Upper lobe of left lung (tissue), 6 donors: ENCODE measurements at regions not wholly inside any gene's neighbourhood (a gene's known extent, or its start where the extent isn't known, plus 50 kb on each side); places are given as distances from the start of the nearest gene placed in this dataset.

Source experiments
- ATAC-seq, 2 donors: fragments of 200-7000 bp; cut with Tn5 transposase; one replicate each; pipeline ENCODE4 v1.9.1; 2022; ENCODE audit warnings: mild to moderate bottlenecking in 2 of 2, moderate library complexity in 2 of 2; ENCODE audit not compliant: low FRiP score in 2 of 2
- DNase-seq, 2 donors: peaks; one replicate each; pipeline ENCODE4 v3.0.0-alpha.2; 2019 to 2020
- H3K27ac ChIP-seq, 4 donors: fragments of 200-600 bp; sonication (generic); one replicate each; pipeline ENCODE4 v1.5.1; 2016 to 2019
- H3K27me3 ChIP-seq, 4 donors: fragments of 200-600 bp; sonication (generic); one replicate each; pipeline ENCODE4 v1.5.1; 2017 to 2019
- H3K36me3 ChIP-seq, 4 donors: fragments of 200-600 bp; sonication (generic); one replicate each; pipeline ENCODE4 v1.5.1; 2016 to 2019
- H3K4me1 ChIP-seq, 4 donors: fragments of 200-600 bp; sonication (generic); one replicate each; pipeline ENCODE4 v1.5.1; 2018 to 2019
- H3K4me3 ChIP-seq, 4 donors: fragments of 200-600 bp; sonication (generic); one replicate each; pipeline ENCODE4 v1.5.1; 2017 to 2019; ENCODE audit warnings: mild to moderate bottlenecking in 2 of 4, moderate library complexity in 1 of 4
- H3K9me3 ChIP-seq, 4 donors: fragments of 200-600 bp; sonication (generic); one replicate each; pipeline ENCODE4 v1.5.1; 2018 to 2019
- EP300 ChIP-seq, 4 donors: sonication (generic); formaldehyde crosslinking; IDR thresholded peaks; one replicate each; pipeline ENCODE4 v1.5.1; 2017; ENCODE audit warnings: antibody characterized with exemption in 4 of 4, control low read depth in 2 of 4
- POLR2A ChIP-seq, 4 donors: fragments of 450-650 bp; IDR thresholded peaks; one replicate each; pipeline ENCODE4 v1.5.1; 2016 to 2017; ENCODE audit warnings: antibody characterized with exemption in 4 of 4, mild to moderate bottlenecking in 2 of 4
- POLR2AphosphoS5 ChIP-seq, 2 donors: sonication (generic); formaldehyde crosslinking; IDR thresholded peaks; one replicate each; pipeline ENCODE4 v1.5.1; 2017; ENCODE audit warnings: antibody characterized with exemption in 2 of 2
- WGBS, 2 donors: methylation state at CpG; one replicate each; pipeline ENCODE4 v1.1.5; 2017 to 2018; 5-methylcytosine and 5-hydroxymethylcytosine counted together
- TF ChIP-seq, protein P1 (sequence below), 6 experiments: fragments of 450-650 bp in 4 of 6; fragments of 200-600 bp in 2 of 6; sonication (generic) in 2 of 6; IDR thresholded peaks; one replicate each; pipeline ENCODE4 v1.5.1; 2016 to 2019; ENCODE audit warnings: antibody characterized with exemption in 6 of 6
- donor health status: DM: no; HTN: no; CAD: no; lungs with moderate emphysema.
- donor health status: DM: no; HTN: yes; CAD: no; lungs with severe emphysema.

DNA sequence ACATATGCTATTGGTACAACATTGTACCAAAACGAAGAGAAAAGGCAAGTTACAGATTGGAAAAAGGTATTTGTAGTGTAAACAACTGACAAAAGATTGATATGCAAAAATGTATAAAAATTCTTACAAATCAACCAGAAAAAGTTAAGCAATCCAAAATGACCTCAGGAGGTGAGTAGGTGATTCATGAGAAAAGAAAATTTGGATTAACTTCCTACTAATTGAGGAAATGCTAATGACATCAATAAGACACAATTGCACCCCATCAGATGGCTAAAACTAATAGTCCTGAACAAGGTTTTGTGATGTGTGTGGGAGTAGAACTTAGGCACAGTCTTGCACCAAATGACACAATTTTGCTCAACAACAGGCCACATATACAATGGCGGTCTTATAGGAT lies 129.3 kb downstream of the COPS8 start:
- DNase-seq (no peak), ATAC-seq (no peak)
- Histone ChIP-seq H3K9me3 (no peaks in the 10 kb centered on the region), H3K27me3 (no peaks in the 10 kb centered on the region), H3K4me3 (no peak overlapping the region), H3K4me1 (peaks cover 0 to 3% (median 0%) of the 10 kb centered on the region in 4 donors), H3K27ac (no peak overlapping the region), H3K36me3 (no peaks in the 10 kb centered on the region)
- no peak for TF ChIP-seq POLR2A (IDR thresholded peaks at IDR 0.05)
- TF ChIP-seq, protein P1, sequence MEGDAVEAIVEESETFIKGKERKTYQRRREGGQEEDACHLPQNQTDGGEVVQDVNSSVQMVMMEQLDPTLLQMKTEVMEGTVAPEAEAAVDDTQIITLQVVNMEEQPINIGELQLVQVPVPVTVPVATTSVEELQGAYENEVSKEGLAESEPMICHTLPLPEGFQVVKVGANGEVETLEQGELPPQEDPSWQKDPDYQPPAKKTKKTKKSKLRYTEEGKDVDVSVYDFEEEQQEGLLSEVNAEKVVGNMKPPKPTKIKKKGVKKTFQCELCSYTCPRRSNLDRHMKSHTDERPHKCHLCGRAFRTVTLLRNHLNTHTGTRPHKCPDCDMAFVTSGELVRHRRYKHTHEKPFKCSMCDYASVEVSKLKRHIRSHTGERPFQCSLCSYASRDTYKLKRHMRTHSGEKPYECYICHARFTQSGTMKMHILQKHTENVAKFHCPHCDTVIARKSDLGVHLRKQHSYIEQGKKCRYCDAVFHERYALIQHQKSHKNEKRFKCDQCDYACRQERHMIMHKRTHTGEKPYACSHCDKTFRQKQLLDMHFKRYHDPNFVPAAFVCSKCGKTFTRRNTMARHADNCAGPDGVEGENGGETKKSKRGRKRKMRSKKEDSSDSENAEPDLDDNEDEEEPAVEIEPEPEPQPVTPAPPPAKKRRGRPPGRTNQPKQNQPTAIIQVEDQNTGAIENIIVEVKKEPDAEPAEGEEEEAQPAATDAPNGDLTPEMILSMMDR (IDR thresholded peaks at IDR 0.05), result no peak
- no peak for TF ChIP-seq EP300 (IDR thresholded peaks at IDR 0.05)
- TF ChIP-seq POLR2AphosphoS5 (IDR thresholded peaks at IDR 0.05), result no peak
- 83 to 86% methylated on average over 2 of the region's 2 CpGs for WGBS, 2 donors

DNA sequence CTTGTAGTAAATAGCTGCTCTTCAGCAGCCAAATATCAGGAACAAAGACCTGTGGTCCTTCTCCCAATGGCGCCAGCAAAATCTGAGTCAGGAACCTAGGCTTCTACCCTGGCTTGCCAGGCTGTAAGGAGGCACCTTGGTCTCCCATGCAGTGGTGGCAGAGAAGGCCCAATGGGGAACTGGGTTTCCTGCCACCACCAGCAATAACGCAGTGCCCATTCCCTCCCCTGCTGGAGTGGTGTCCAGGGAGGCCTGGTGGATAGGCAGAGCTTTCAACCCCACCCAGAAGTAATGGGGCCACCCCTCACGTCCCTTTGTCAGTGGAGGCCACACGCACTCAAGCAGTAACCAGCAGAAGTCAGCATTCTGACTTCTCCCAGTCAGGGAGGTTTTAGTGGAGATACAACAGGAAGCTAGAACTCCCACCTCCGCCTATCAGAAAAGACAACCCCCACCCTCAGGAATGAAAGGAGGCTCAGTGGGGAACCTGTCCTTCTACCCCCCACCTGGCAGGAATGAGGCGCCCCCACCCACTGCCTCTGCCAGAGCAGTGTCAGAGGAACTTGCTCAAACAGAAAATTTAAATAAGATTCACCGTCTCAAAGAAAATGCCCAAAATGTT lies 132.4 kb downstream of the COPS8 start:
- Histone ChIP-seq H3K4me1 (peaks cover 0 to 3% (median 0%) of the 10 kb centered on the region in 4 donors), H3K4me3 (no peak overlapping the region), H3K9me3 (no peaks in the 10 kb centered on the region), H3K27ac (peak overlapping the region in 1 of 4 donors; percentile 28), H3K36me3 (no peaks in the 10 kb centered on the region), H3K27me3 (no peaks in the 10 kb centered on the region)
- WGBS, 2 donors, result 73 to 76% methylated on average over 6 to 7 of the region's 7 CpGs
- DNase-seq (no peak), ATAC-seq (peak in 1 of 2 donors; percentile 26)
- TF ChIP-seq POLR2AphosphoS5 (IDR thresholded peaks at IDR 0.05) (no peak), EP300 (IDR thresholded peaks at IDR 0.05) (no peak), POLR2A (IDR thresholded peaks at IDR 0.05) (no peak)
- TF ChIP-seq, protein P1 (IDR thresholded peaks at IDR 0.05), result no peak

DNA sequence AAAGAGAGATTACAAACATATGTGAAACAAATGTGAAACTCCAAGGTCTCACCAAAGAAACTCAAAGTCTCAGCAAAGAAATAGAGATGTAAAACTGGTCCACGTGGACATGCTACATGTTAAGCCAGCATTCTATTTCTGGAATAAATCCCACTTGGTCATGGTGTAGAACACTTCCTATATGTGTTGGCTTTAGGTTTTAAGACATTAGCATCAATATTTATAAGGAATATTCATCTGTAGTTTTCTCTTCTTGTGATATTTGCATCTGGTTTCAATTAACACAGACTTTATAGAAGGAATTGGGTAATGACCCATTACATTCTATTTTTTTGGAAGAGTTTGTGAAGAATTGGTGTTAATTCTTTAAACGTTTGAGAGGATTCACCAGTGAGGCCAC lies 133.1 kb downstream of the COPS8 start:
- no peaks in the 10 kb centered on the region for H3K27me3 ChIP-seq
- 75 to 79% methylated on average over 2 of the region's 2 CpGs for WGBS, 2 donors
- H3K9me3 ChIP-seq, result no peaks in the 10 kb centered on the region
- no peak for TF ChIP-seq POLR2AphosphoS5 (IDR thresholded peaks at IDR 0.05)
- TF ChIP-seq, protein P1 (IDR thresholded peaks at IDR 0.05), result no peak
- TF ChIP-seq EP300 (IDR thresholded peaks at IDR 0.05), result no peak
- no peak for TF ChIP-seq POLR2A (IDR thresholded peaks at IDR 0.05)
- ATAC-seq, result no peak
- peak overlapping the region in 1 of 4 donors; percentile 34 for H3K27ac ChIP-seq
- no peak overlapping the region for H3K4me3 ChIP-seq
- peaks cover 0 to 3% (median 0%) of the 10 kb centered on the region in 4 donors for H3K4me1 ChIP-seq
- no peak for DNase-seq
- H3K36me3 ChIP-seq, result no peaks in the 10 kb centered on the region

DNA sequence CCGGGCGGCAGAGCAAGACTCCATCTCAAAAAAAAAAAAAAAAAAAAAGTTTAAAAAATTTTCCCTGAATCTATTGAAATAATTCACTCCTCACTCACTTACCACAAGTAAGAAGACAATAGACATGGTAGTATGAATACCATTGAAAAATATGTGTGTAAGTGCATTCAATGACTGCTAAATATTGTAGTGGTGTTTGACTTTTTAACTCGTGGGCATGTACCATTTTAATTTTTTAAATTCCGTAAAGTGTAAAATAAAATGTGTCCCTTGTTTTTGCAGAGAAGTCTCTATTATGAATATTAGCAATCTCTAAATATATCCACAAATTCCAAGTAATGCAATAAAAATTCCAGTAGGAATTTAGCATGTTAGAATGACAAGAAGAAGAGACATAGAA lies 134.1 kb downstream of the COPS8 start:
- no peak overlapping the region for H3K27ac ChIP-seq
- ATAC-seq, result no peak
- TF ChIP-seq POLR2A (IDR thresholded peaks at IDR 0.05) (no peak), POLR2AphosphoS5 (IDR thresholded peaks at IDR 0.05) (no peak), EP300 (IDR thresholded peaks at IDR 0.05) (no peak)
- TF ChIP-seq, protein P1 (IDR thresholded peaks at IDR 0.05), result no peak
- no peaks in the 10 kb centered on the region for H3K36me3 ChIP-seq
- H3K9me3 ChIP-seq, result no peaks in the 10 kb centered on the region
- 81 to 89% methylated on average over 2 to 4 of the region's 4 CpGs for WGBS, 2 donors
- no peaks in the 10 kb centered on the region for H3K27me3 ChIP-seq
- H3K4me3 ChIP-seq, result no peak overlapping the region
- no peak for DNase-seq
- H3K4me1 ChIP-seq, result no peaks in the 10 kb centered on the region

DNA sequence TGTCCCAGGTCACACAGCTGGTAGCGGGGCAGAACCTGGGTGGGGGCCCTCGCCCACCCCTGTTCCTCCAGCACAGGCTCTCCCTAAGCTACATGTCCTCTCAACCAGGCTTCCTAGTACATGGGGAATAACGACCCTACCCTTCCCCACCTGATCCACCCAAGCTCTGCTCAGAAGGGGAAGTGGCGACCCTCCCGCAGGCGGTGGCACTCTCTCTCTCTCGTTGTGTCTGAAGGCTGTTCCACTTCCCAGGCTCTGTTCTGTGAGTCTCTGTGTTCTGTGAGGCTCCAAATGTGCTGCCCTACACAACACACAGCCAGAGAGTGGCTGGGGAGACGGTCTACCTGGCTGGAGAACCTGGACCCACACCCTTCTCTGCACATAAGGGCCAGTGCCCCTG lies 135.8 kb downstream of the COPS8 start:
- Histone ChIP-seq H3K9me3 (no peaks in the 10 kb centered on the region), H3K4me1 (no peaks in the 10 kb centered on the region), H3K27me3 (no peaks in the 10 kb centered on the region), H3K4me3 (no peak overlapping the region), H3K27ac (peak overlapping the region in 2 of 4 donors; percentile 36 to 40), H3K36me3 (no peaks in the 10 kb centered on the region)
- ATAC-seq (no peak), DNase-seq (no peak)
- TF ChIP-seq POLR2AphosphoS5 (IDR thresholded peaks at IDR 0.05), result no peak
- TF ChIP-seq, protein P1 (IDR thresholded peaks at IDR 0.05), result no peak
- no peak for TF ChIP-seq POLR2A (IDR thresholded peaks at IDR 0.05)
- TF ChIP-seq EP300 (IDR thresholded peaks at IDR 0.05), result no peak
- WGBS, 2 donors, result 71 to 78% methylated on average over 6 to 8 of the region's 8 CpGs
